ENCODE measurements at regions not wholly inside any gene's neighbourhood (a gene's known extent, or its start where the extent isn't known, plus 50 kb on each side); places are given as distances from the start of the nearest gene placed in this dataset.

- Mint-ChIP-seq H3K36me3 (no peaks in the 10 kb centered on the region), H3K27ac (no peak overlapping the region), H3K4me3 (no peak overlapping the region), H3K9me3 (peaks cover 0 to 17% (median 8%) of the 10 kb centered on the region in 7 donors), H3K4me1 (peaks cover 6% of the 10 kb centered on the region), H3K27me3 (ENCODE audit: low read depth in 3 of 3) (peaks cover 0 to 3% (median 2%) of the 10 kb centered on the region in 3 donors)
- Histone ChIP-seq H3K9me3 (replicated peaks in 1 of 2; ENCODE audit: control insufficient read depth in 1 of 2, insufficient read depth in 1 of 2, low read length in 2 of 2) (peaks cover 0 to 8% of the 10 kb centered on the region in 2 donors), H3K4me3 (replicated peaks in 1 of 3; ENCODE audit: low read depth in 2 of 3, low read length in 3 of 3) (no peak overlapping the region), H3K4me2 (replicated peaks; ENCODE audit: extremely low read depth, low read length, poor library complexity, severe bottlenecking) (no peak overlapping the region), H3K4me1 (ENCODE audit: control insufficient read depth in 1 of 2, insufficient read depth in 2 of 2, low read length in 2 of 2) (no peaks in the 10 kb centered on the region), H3K9ac (ENCODE audit: insufficient read depth, low read length, poor library complexity, severe bottlenecking) (no peak overlapping the region), H4K20me1 (ENCODE audit: insufficient read depth, low read length) (no peaks in the 10 kb centered on the region), H3K27ac (ENCODE audit: low read depth in 1 of 2, low read length in 2 of 2) (no peak overlapping the region), H3K79me2 (ENCODE audit: insufficient read depth, low read length) (no peaks in the 10 kb centered on the region), H2AFZ (ENCODE audit: insufficient read depth, low read depth, low read length, poor library complexity, severe bottlenecking) (no peak overlapping the region), H3K27me3 (ENCODE audit: control insufficient read depth in 2 of 2, insufficient read depth in 2 of 2, low read length in 2 of 2) (no peaks in the 10 kb centered on the region), H3K36me3 (replicated peaks in 1 of 2; ENCODE audit: control insufficient read depth in 1 of 2, insufficient read depth in 2 of 2, low read length in 2 of 2) (no peaks in the 10 kb centered on the region)
- intact Hi-C loops (cut with micrococcal nuclease) = no loop called here
- TF ChIP-seq, protein P1, sequence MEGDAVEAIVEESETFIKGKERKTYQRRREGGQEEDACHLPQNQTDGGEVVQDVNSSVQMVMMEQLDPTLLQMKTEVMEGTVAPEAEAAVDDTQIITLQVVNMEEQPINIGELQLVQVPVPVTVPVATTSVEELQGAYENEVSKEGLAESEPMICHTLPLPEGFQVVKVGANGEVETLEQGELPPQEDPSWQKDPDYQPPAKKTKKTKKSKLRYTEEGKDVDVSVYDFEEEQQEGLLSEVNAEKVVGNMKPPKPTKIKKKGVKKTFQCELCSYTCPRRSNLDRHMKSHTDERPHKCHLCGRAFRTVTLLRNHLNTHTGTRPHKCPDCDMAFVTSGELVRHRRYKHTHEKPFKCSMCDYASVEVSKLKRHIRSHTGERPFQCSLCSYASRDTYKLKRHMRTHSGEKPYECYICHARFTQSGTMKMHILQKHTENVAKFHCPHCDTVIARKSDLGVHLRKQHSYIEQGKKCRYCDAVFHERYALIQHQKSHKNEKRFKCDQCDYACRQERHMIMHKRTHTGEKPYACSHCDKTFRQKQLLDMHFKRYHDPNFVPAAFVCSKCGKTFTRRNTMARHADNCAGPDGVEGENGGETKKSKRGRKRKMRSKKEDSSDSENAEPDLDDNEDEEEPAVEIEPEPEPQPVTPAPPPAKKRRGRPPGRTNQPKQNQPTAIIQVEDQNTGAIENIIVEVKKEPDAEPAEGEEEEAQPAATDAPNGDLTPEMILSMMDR (IDR thresholded peaks at IDR 0.05) = no peak
- WGBS (ENCODE audit: insufficient coverage) = 53% methylated on average over 2 of the region's 2 CpGs
- no peak for DNase-seq
These were observed 81.1 kb downstream of the STMND1 start for GRCh38 chr6:17182961-17183360.

DNA sequence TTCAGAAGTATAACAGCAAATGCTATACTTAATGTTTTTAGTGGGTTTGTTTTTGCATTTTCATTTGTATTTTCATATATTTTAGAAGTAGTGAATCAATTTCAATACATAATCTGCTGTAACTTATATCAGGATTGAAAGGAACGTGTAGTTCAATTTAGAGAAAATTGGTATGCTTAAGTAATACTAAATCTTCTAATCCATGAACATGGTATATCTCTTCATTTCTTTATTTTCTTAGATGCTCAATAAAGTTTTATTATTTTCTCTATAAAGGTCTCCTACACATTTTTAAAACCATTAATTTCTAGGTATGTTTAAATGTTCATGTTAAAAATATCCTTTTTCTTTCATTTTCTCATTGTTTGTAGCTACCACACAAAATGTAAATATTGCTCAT lies 85.1 kb downstream of the STMND1 start:
- H3K27me3 Mint-ChIP-seq (ENCODE audit: low read depth in 3 of 3) = peaks cover 0 to 2% (median 2%) of the 10 kb centered on the region in 3 donors
- Histone ChIP-seq H3K79me2 (ENCODE audit: insufficient read depth, low read length) (no peaks in the 10 kb centered on the region), H3K4me3 (replicated peaks in 1 of 3; ENCODE audit: low read depth in 2 of 3, low read length in 3 of 3) (no peak overlapping the region), H3K27me3 (ENCODE audit: control insufficient read depth in 2 of 2, insufficient read depth in 2 of 2, low read length in 2 of 2) (no peaks in the 10 kb centered on the region), H3K4me2 (replicated peaks; ENCODE audit: extremely low read depth, low read length, poor library complexity, severe bottlenecking) (no peak overlapping the region), H3K9me3 (replicated peaks in 1 of 2; ENCODE audit: control insufficient read depth in 1 of 2, insufficient read depth in 1 of 2, low read length in 2 of 2) (no peaks in the 10 kb centered on the region), H3K4me1 (ENCODE audit: control insufficient read depth in 1 of 2, insufficient read depth in 2 of 2, low read length in 2 of 2) (no peaks in the 10 kb centered on the region), H4K20me1 (ENCODE audit: insufficient read depth, low read length) (no peaks in the 10 kb centered on the region), H3K27ac (ENCODE audit: low read depth in 1 of 2, low read length in 2 of 2) (no peak overlapping the region), H3K36me3 (replicated peaks in 1 of 2; ENCODE audit: control insufficient read depth in 1 of 2, insufficient read depth in 2 of 2, low read length in 2 of 2) (no peaks in the 10 kb centered on the region), H2AFZ (ENCODE audit: insufficient read depth, low read depth, low read length, poor library complexity, severe bottlenecking) (no peak overlapping the region), H3K9ac (ENCODE audit: insufficient read depth, low read length, poor library complexity, severe bottlenecking) (no peak overlapping the region)
- DNase-seq = no peak
- no peak overlapping the region for H3K27ac Mint-ChIP-seq
- no peaks in the 10 kb centered on the region for H3K36me3 Mint-ChIP-seq
- H3K4me3 Mint-ChIP-seq = no peak overlapping the region
- peaks cover 7% of the 10 kb centered on the region for H3K4me1 Mint-ChIP-seq
- WGBS (ENCODE audit: insufficient coverage) = no CpG with 5 or more reads among the region's 1 CpG
- TF ChIP-seq, protein P1 (IDR thresholded peaks at IDR 0.05) = no peak
- peaks cover 0 to 13% (median 4%) of the 10 kb centered on the region in 7 donors for H3K9me3 Mint-ChIP-seq
- intact Hi-C loops (cut with micrococcal nuclease) = no loop called here

Measured in CD14-positive monocyte (primary cell).